ENCODE measurements at regions not wholly inside any gene's neighbourhood (a gene's known extent, or its start where the extent isn't known, plus 50 kb on each side); places are given as distances from the start of the nearest gene placed in this dataset.

DNA sequence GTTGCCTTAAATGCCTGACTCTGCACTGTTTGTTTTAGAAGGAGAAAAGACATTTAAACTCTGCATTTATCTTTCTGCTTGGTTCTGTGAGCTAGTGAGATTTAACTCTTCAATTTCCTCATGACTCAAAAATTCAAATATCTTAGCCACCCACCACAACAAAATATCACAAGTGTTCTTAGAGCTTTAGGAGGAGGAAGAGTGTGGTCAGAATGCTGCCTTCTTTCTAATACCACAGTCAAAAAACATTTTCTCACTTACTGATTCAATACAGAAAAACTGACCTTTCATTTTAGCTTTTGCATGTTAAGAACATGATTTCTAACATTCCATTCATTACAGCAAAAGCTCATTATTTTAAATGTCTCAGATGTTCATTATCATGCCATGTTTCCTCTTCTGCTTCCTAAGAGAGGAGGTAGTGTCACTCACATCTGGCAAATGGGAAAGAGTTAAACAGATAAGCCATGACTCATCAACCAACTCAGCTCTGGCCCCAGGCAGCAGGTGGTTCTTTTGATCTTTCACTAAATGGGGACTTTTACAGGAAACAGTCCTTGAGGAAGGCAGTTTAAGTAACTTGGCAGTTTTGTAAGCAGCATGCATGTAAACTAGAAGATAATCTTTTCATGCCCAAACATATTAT, 56.4 kb upstream of the RNU6-8 start:
- H3K27ac ChIP-seq: no peak overlapping the region
- no peak overlapping the region for H3K4me3 ChIP-seq
- intact Hi-C loops (cut with DNase I; ENCODE audit: low total_unique reads): loop anchor here (10.0 kb wide), 1 partner anchor 745 kb away; no protein-coding TSS in a partner anchor

DNA sequence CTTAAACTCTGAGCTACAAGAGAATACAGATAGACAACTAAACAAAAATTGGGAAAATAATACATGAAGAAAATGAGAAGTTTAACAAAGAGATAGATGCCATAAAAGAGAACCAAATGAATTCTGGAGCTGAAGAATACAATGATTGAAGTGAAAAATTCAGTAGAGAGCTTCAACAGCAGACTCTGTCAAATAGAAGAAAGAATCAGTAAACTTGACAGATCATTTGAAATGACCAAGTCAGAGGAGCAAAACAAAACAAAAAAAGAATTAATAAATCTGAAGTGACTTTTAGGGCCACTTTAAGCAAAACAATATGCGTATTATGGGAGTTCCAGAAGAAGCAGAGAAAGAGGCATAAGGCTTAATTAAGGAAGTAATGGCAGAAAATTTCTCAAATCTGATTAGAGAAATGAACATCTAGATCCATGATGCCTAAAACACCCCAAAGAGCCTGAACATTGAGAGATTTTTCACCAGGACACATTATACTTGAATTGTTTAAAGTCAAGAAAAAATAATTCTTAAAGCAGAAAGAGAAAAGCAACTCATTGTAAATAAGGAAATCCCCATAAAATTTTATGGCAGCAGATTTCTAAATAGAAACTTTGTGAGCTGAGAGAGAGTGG, 61.0 kb upstream of the RNU6-8 start:
- Histone ChIP-seq H3K27ac (no peak overlapping the region), H3K4me3 (no peak overlapping the region), H3K9me3 (peaks cover 0 to 21% (median 15%) of the 10 kb centered on the region in 4 donors), H3K27me3 (no peaks in the 10 kb centered on the region), H3K4me1 (peaks cover 0 to 7% (median 3%) of the 10 kb centered on the region in 4 donors), H3K36me3 (no peaks in the 10 kb centered on the region)
- intact Hi-C loops (cut with DNase I; ENCODE audit: low total_unique reads): no loop called here
- TF ChIP-seq POLR2A (IDR thresholded peaks at IDR 0.05): no peak
- TF ChIP-seq POLR2AphosphoS5 (IDR thresholded peaks at IDR 0.05): no peak
- TF ChIP-seq, protein P1, sequence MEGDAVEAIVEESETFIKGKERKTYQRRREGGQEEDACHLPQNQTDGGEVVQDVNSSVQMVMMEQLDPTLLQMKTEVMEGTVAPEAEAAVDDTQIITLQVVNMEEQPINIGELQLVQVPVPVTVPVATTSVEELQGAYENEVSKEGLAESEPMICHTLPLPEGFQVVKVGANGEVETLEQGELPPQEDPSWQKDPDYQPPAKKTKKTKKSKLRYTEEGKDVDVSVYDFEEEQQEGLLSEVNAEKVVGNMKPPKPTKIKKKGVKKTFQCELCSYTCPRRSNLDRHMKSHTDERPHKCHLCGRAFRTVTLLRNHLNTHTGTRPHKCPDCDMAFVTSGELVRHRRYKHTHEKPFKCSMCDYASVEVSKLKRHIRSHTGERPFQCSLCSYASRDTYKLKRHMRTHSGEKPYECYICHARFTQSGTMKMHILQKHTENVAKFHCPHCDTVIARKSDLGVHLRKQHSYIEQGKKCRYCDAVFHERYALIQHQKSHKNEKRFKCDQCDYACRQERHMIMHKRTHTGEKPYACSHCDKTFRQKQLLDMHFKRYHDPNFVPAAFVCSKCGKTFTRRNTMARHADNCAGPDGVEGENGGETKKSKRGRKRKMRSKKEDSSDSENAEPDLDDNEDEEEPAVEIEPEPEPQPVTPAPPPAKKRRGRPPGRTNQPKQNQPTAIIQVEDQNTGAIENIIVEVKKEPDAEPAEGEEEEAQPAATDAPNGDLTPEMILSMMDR (IDR thresholded peaks at IDR 0.05): no peak
- no peak for TF ChIP-seq EP300 (IDR thresholded peaks at IDR 0.05)
- DNase-seq: no peak
- WGBS, 5 donors: 52 to 100% (median 92%) methylated on average over 1 of the region's 1 CpG

More for the DNA sequence above, 56.4 kb upstream of the RNU6-8 start:
- no peaks in the 10 kb centered on the region for H3K36me3 ChIP-seq
- DNase-seq: peak in 1 of 2 donors; percentile 38
- no peaks in the 10 kb centered on the region for H3K27me3 ChIP-seq
- peaks cover 0 to 18% (median 14%) of the 10 kb centered on the region in 4 donors for H3K9me3 ChIP-seq
- H3K4me1 ChIP-seq: peaks cover 0 to 21% (median 5%) of the 10 kb centered on the region in 4 donors
- TF ChIP-seq, protein P1 (IDR thresholded peaks at IDR 0.05): no peak
- TF ChIP-seq POLR2AphosphoS5 (IDR thresholded peaks at IDR 0.05): no peak
- TF ChIP-seq POLR2A (IDR thresholded peaks at IDR 0.05): no peak
- TF ChIP-seq EP300 (IDR thresholded peaks at IDR 0.05): no peak

DNA sequence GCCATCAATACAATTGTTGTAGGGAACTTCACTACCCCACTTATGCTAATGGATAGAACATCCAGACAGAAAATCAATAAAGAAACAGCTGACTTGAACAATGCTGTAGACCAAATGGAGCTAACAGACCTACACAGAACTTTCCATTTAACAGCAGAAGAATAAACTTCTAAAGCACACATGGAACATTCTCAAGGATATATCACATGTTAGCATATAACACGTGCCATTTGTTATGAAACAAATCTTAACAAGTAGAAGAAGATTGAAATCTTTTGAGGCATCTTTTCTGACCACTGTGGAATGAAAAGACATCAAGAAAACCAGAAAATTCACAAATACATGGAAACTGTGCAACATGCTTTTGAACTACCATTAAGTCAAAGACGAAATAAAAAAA, 62.5 kb upstream of the RNU6-8 start:
- 67 to 86% (median 73%) methylated on average over 2 of the region's 2 CpGs for WGBS, 5 donors
- H3K27me3 ChIP-seq: no peaks in the 10 kb centered on the region
- DNase-seq: no peak
- no peak overlapping the region for H3K4me3 ChIP-seq
- H3K9me3 ChIP-seq: peaks cover 0 to 21% (median 15%) of the 10 kb centered on the region in 4 donors
- intact Hi-C loops (cut with DNase I; ENCODE audit: low total_unique reads): no loop called here
- no peaks in the 10 kb centered on the region for H3K4me1 ChIP-seq
- TF ChIP-seq, protein P1 (IDR thresholded peaks at IDR 0.05): no peak
- H3K27ac ChIP-seq: no peak overlapping the region
- H3K36me3 ChIP-seq: no peaks in the 10 kb centered on the region

DNA sequence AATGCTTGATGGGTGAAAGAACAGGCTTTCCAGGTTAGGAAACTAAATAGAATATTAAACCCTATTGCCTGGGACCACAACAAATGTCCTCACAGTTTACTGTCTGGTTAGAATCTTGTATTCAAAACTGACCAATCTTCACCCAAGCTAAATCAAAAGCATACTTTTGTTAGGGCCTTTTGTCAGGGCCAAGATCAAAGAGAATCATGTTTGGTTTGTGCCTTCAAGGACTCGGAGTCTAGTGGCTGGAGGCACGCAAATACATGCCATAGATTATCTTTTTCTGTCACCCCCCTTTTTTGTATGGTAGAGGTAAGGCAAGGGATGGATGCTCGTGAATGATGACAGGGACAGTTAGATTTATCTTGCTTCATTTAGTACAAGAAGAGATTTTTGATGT, 51.1 kb upstream of the AKAP6 start:
- H3K9me3 ChIP-seq: peaks cover 0 to 3% (median 0%) of the 10 kb centered on the region in 4 donors
- WGBS, 5 donors: 58 to 80% (median 63%) methylated on average over 3 of the region's 3 CpGs
- TF ChIP-seq POLR2AphosphoS5 (IDR thresholded peaks at IDR 0.05): no peak
- no peak for TF ChIP-seq EP300 (IDR thresholded peaks at IDR 0.05)
- TF ChIP-seq, protein P1 (IDR thresholded peaks at IDR 0.05): no peak
- TF ChIP-seq POLR2A (IDR thresholded peaks at IDR 0.05): no peak
- no peak overlapping the region for H3K27ac ChIP-seq
- no peaks in the 10 kb centered on the region for H3K27me3 ChIP-seq
- no peak for DNase-seq
- no peaks in the 10 kb centered on the region for H3K36me3 ChIP-seq
- intact Hi-C loops (cut with DNase I; ENCODE audit: low total_unique reads): no loop called here
- no peak overlapping the region for H3K4me3 ChIP-seq
- H3K4me1 ChIP-seq: peaks cover 0 to 4% (median 0%) of the 10 kb centered on the region in 4 donors
